HepG2 (cell line): ENCODE measurements at regions not wholly inside any gene's neighbourhood (a gene's known extent, or its start where the extent isn't known, plus 50 kb on each side); places are given as distances from the start of the nearest gene placed in this dataset.

Experiments used
- DPF2 ChIP-seq: sonication (generic); formaldehyde crosslinking; IDR thresholded peaks from 2 replicates; pipeline ENCODE4 v1.4.0; 2020; ENCODE audit warnings: mild to moderate bottlenecking, low read depth, missing genetic modification reagents, borderline replicate concordance
- FOSL2 ChIP-seq: sonication (generic); formaldehyde crosslinking; IDR thresholded peaks from 2 replicates; pipeline ENCODE4 v1.4.0; 2020; ENCODE audit warnings: missing genetic modification reagents
- FOXJ3 ChIP-seq: sonication (generic); formaldehyde crosslinking; IDR thresholded peaks from 2 replicates; pipeline ENCODE4 v1.4.0; 2020; ENCODE audit warnings: missing genetic modification reagents, mild to moderate bottlenecking, borderline replicate concordance
- FOXP4 ChIP-seq: sonication (generic); formaldehyde crosslinking; IDR thresholded peaks from 2 replicates; pipeline ENCODE4 v1.4.0; 2020; ENCODE audit warnings: missing genetic modification reagents
- GRHL1 ChIP-seq: sonication (generic); formaldehyde crosslinking; conservative IDR thresholded peaks from 2 replicates; pipeline ENCODE4 v1.8.0; 2022; ENCODE audit warnings: missing genetic modification reagents
- HNRNPK ChIP-seq: fragments of 200-400 bp; formaldehyde crosslinking; IDR thresholded peaks from 2 replicates; pipeline ENCODE4 v1.6.1; 2018; ENCODE audit warnings: low read length, low read depth, moderate library complexity, mild to moderate bottlenecking; ENCODE audit not compliant: poor library complexity, severe bottlenecking
- KAT8 ChIP-seq: IDR thresholded peaks from 2 replicates; pipeline ENCODE4 v1.6.1; 2016; ENCODE audit warnings: missing genetic modification reagents, missing compliant biosample characterization
- KLF13 ChIP-seq: sonication (generic); formaldehyde crosslinking; IDR thresholded peaks from 2 replicates; pipeline ENCODE4 v1.4.0; 2020; ENCODE audit warnings: mild to moderate bottlenecking, missing genetic modification reagents
- MIER3 ChIP-seq: IDR thresholded peaks from 2 replicates; pipeline ENCODE4 v1.6.1; 2016; ENCODE audit warnings: missing compliant biosample characterization, borderline replicate concordance
- PAF1 ChIP-seq: IDR thresholded peaks from 2 replicates; pipeline ENCODE4 v1.6.1; 2016; ENCODE audit warnings: missing genetic modification reagents, missing compliant biosample characterization
- POLR2A ChIP-seq, 2 experiments: IDR thresholded peaks; 2 replicates each; pipeline ENCODE4 v1.6.1; 2011; ENCODE audit warnings: low read depth in 2 of 2, low read length in 2 of 2, mild to moderate bottlenecking in 1 of 2, moderate library complexity in 1 of 2; ENCODE audit not compliant: insufficient read depth in 1 of 2
- PPARG ChIP-seq: conservative IDR thresholded peaks from 2 replicates; pipeline ENCODE4 v1.6.1; 2016; ENCODE audit warnings: missing biosample characterization, missing genetic modification reagents
- RORA ChIP-seq: sonication (generic); formaldehyde crosslinking; IDR thresholded peaks from 2 replicates; pipeline ENCODE4 v1.5.0; 2020; ENCODE audit warnings: mild to moderate bottlenecking, missing genetic modification reagents, moderate library complexity
- SAP130 ChIP-seq: IDR thresholded peaks from 2 replicates; pipeline ENCODE4 v1.6.1; 2016; ENCODE audit warnings: low read depth
- SKI ChIP-seq: fragments of 450-650 bp; IDR thresholded peaks from one replicate; pipeline ENCODE4 v1.6.1; 2018; ENCODE audit warnings: mild to moderate bottlenecking; ENCODE audit not compliant: partially characterized antibody
- SP2 ChIP-seq: sonication (generic); formaldehyde crosslinking; IDR thresholded peaks from 2 replicates; pipeline ENCODE4 v1.5.1; 2020; ENCODE audit warnings: mild to moderate bottlenecking, missing genetic modification reagents
- THAP11 ChIP-seq: IDR thresholded peaks from 2 replicates; pipeline ENCODE4 v1.6.1; 2016; ENCODE audit warnings: missing biosample characterization, missing genetic modification reagents
- THAP9 ChIP-seq: sonication (generic); formaldehyde crosslinking; IDR thresholded peaks from 2 replicates; pipeline ENCODE4; 2020; ENCODE audit warnings: missing genetic modification reagents, mild to moderate bottlenecking, borderline replicate concordance
- ZGPAT ChIP-seq: IDR thresholded peaks from 2 replicates; pipeline ENCODE4 v1.6.1; 2016; ENCODE audit warnings: mild to moderate bottlenecking
- ZMYM4 ChIP-seq: sonication (generic); formaldehyde crosslinking; IDR thresholded peaks from 2 replicates; pipeline ENCODE4 v1.8.1; 2023; ENCODE audit warnings: mild to moderate bottlenecking, missing genetic modification reagents
- ZNF263 ChIP-seq: sonication (generic); formaldehyde crosslinking; IDR thresholded peaks from 2 replicates; pipeline ENCODE4 v1.4.0; 2020; ENCODE audit warnings: missing genetic modification reagents
- ZNF362 ChIP-seq: sonication (generic); formaldehyde crosslinking; IDR thresholded peaks from 2 replicates; pipeline ENCODE4 v1.4.0; 2020; ENCODE audit warnings: missing genetic modification reagents, mild to moderate bottlenecking, borderline replicate concordance
- ZNF451 ChIP-seq: sonication (generic); formaldehyde crosslinking; IDR thresholded peaks from 2 replicates; pipeline ENCODE4 v1.5.0; 2020; ENCODE audit warnings: mild to moderate bottlenecking, missing genetic modification reagents

GRCh38 chr3:154023148-154023547 is 98.0 kb upstream of the ARHGEF26 start (continued):
- TF ChIP-seq THAP9 (CRISPR knock-in tag): no peak
- peak; percentile 31; the same call in 1 of the 2 replicates for TF ChIP-seq SAP130 (CRISPR knock-in tag)
- TF ChIP-seq KLF13 (CRISPR knock-in tag): no peak
- TF ChIP-seq FOXP4 (CRISPR knock-in tag): peak; percentile 60
- no peak for TF ChIP-seq ZNF451 (CRISPR knock-in tag)
- peak; percentile 48; the same call in 1 of the 2 replicates for TF ChIP-seq THAP11 (CRISPR knock-in tag)
- no peak for TF ChIP-seq SKI
- no peak for TF ChIP-seq HNRNPK
- TF ChIP-seq PAF1 (CRISPR knock-in tag): no peak
- TF ChIP-seq ZNF263 (CRISPR knock-in tag): no peak
- peak; percentile 53; the same call in 1 of the 2 replicates for TF ChIP-seq DPF2 (CRISPR knock-in tag)
- TF ChIP-seq RORA: no peak
- peak; percentile 17; the same call in 1 of the 2 replicates for TF ChIP-seq ZMYM4 (CRISPR knock-in tag)
- TF ChIP-seq SP2: no peak
- TF ChIP-seq KAT8 (CRISPR knock-in tag): 0 out of 2 replicates have a peak, but pooled peaks have one; percentile 49
- TF ChIP-seq GRHL1 (CRISPR knock-in tag): no peak
- peak; percentile 59; the same call in 1 of the 2 replicates for TF ChIP-seq FOXJ3 (CRISPR knock-in tag)
- TF ChIP-seq ZGPAT (CRISPR knock-in tag): peak; percentile 68
- TF ChIP-seq ZNF362 (CRISPR knock-in tag): peak; percentile 94
- peak; percentile 40; the same call in 1 of the 2 replicates for TF ChIP-seq MIER3 (CRISPR knock-in tag)
- no peak for TF ChIP-seq FOSL2
- TF ChIP-seq PPARG (CRISPR knock-in tag): 0 out of 2 replicates have a peak, but pooled peaks have one; percentile 59
- TF ChIP-seq POLR2A (IDR thresholded peaks at IDR 0.05; ENCODE audit: insufficient read depth in 1 of 2, low read depth in 2 of 2, low read length in 2 of 2): no peak
